ENCODE measurements at regions not wholly inside any gene's neighbourhood (a gene's known extent, or its start where the extent isn't known, plus 50 kb on each side); places are given as distances from the start of the nearest gene placed in this dataset.

DNA sequence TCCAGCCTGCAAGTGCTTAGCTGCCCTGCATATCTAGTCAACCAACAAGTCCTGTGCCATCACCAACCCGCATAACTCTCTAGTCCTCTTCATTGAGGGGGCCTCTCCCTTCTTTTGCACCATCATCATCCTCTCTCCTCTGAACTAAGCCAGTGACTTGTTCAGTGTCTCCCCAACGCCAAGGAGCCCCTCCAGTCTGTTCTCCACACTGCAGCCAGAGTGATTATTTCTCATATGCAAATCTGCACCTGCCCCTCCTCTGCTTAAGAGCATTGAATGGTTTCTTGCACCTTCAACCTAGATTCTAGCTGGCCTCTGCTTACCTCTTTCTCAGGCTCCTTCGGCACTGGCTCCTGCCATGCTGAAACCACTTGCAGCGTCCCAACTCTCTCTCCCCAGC, 141.8 kb downstream of the FAM161A start:
- TF ChIP-seq POLR2A (IDR thresholded peaks at IDR 0.05; ENCODE audit: low read length) = no peak
- TF ChIP-seq GATA1 (IDR thresholded peaks at IDR 0.05; ENCODE audit: low read depth, low read length) = no peak
